ENCODE measurements at regions not wholly inside any gene's neighbourhood (a gene's known extent, or its start where the extent isn't known, plus 50 kb on each side); places are given as distances from the start of the nearest gene placed in this dataset.

DNA sequence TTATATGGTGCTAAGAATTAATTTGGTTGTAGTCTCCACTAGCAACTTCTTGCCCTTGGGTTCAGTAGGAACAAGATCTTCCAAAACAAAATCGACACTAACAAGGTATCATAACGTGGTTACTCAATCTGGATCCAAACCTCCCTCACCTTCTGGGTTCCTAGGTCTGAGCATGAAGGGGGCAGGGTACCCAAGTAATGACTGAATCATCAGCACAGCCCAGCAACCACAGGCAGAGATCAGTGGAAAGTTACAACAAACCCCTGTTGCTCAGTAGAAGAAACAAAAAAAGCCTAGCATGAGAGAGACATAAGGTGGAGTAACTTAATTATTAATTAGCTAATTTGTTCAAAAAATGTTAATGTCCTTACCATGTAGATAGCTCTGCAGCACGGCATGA, 221.4 kb downstream of the BLID start:
- Histone ChIP-seq H3K4me3 (ENCODE audit: low read length) (no peak overlapping the region), H2AFZ (ENCODE audit: low read depth, low read length) (no peak overlapping the region), H3F3A (ENCODE audit: insufficient read depth, low read length, poor library complexity, severe bottlenecking) (no peaks in the 10 kb centered on the region), H3K4me2 (ENCODE audit: low read length) (no peak overlapping the region), H4K20me1 (ENCODE audit: insufficient read depth) (no peaks in the 10 kb centered on the region), H3K9me3 (ENCODE audit: low read length) (no peaks in the 10 kb centered on the region), H3K27me3 (ENCODE audit: insufficient read depth, low read depth, low read length) (no peaks in the 10 kb centered on the region), H3K79me2 (replicated peaks; ENCODE audit: insufficient read depth, low read length) (no peaks in the 10 kb centered on the region), H3K36me3 (ENCODE audit: insufficient read depth, low read length) (no peaks in the 10 kb centered on the region), H3K9me2 (ENCODE audit: insufficient read depth, low read length) (no peaks in the 10 kb centered on the region), H3K27ac (ENCODE audit: low read length) (no peak overlapping the region), H3K9ac (ENCODE audit: low read length) (no peak overlapping the region)
- TF ChIP-seq EZH2 (IDR thresholded peaks at IDR 0.05; ENCODE audit: borderline replicate concordance, insufficient read depth, low read length, poor library complexity, severe bottlenecking) (no peak), POLR2AphosphoS5 (IDR thresholded peaks at IDR 0.05) (no peak), EP300 (conservative IDR thresholded peaks at IDR 0.05; ENCODE audit: poor library complexity, severe bottlenecking) (no peak), SMC3 (conservative IDR thresholded peaks at IDR 0.05; ENCODE audit: poor library complexity) (no peak), MXI1 (conservative IDR thresholded peaks at IDR 0.05; ENCODE audit: poor library complexity, severe bottlenecking) (no peak), TAF1 (IDR thresholded peaks at IDR 0.05; ENCODE audit: low read depth) (no peak), RAD21 (conservative IDR thresholded peaks at IDR 0.05) (no peak)
- TF ChIP-seq, protein P1, sequence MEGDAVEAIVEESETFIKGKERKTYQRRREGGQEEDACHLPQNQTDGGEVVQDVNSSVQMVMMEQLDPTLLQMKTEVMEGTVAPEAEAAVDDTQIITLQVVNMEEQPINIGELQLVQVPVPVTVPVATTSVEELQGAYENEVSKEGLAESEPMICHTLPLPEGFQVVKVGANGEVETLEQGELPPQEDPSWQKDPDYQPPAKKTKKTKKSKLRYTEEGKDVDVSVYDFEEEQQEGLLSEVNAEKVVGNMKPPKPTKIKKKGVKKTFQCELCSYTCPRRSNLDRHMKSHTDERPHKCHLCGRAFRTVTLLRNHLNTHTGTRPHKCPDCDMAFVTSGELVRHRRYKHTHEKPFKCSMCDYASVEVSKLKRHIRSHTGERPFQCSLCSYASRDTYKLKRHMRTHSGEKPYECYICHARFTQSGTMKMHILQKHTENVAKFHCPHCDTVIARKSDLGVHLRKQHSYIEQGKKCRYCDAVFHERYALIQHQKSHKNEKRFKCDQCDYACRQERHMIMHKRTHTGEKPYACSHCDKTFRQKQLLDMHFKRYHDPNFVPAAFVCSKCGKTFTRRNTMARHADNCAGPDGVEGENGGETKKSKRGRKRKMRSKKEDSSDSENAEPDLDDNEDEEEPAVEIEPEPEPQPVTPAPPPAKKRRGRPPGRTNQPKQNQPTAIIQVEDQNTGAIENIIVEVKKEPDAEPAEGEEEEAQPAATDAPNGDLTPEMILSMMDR (IDR thresholded peaks at IDR 0.05; ENCODE audit: poor library complexity, severe bottlenecking): no peak
- TF ChIP-seq, protein P2, sequence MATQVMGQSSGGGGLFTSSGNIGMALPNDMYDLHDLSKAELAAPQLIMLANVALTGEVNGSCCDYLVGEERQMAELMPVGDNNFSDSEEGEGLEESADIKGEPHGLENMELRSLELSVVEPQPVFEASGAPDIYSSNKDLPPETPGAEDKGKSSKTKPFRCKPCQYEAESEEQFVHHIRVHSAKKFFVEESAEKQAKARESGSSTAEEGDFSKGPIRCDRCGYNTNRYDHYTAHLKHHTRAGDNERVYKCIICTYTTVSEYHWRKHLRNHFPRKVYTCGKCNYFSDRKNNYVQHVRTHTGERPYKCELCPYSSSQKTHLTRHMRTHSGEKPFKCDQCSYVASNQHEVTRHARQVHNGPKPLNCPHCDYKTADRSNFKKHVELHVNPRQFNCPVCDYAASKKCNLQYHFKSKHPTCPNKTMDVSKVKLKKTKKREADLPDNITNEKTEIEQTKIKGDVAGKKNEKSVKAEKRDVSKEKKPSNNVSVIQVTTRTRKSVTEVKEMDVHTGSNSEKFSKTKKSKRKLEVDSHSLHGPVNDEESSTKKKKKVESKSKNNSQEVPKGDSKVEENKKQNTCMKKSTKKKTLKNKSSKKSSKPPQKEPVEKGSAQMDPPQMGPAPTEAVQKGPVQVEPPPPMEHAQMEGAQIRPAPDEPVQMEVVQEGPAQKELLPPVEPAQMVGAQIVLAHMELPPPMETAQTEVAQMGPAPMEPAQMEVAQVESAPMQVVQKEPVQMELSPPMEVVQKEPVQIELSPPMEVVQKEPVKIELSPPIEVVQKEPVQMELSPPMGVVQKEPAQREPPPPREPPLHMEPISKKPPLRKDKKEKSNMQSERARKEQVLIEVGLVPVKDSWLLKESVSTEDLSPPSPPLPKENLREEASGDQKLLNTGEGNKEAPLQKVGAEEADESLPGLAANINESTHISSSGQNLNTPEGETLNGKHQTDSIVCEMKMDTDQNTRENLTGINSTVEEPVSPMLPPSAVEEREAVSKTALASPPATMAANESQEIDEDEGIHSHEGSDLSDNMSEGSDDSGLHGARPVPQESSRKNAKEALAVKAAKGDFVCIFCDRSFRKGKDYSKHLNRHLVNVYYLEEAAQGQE (IDR thresholded peaks at IDR 0.05; ENCODE audit: borderline replicate concordance): no peak

DNA sequence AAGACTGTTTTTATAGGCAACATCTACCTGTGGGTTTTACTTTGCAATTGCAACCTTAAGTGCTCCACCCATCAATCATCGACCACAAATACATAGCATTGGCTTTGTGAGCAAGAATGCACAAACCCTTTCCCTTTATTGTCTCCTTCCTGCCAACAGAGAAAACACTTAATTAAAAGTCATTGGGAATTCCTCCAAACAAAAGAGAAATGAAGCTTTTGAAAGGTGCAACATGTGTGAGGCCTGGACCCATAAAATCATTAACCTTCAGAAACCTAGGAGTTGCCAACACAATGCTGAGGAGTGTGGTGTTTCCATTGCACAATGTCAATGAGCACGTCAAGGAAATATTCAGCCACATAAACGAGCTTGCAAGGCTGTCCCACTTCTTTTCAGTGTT, 223.2 kb downstream of the BLID start:
- no peak for TF ChIP-seq POLR2AphosphoS5 (IDR thresholded peaks at IDR 0.05)
- TF ChIP-seq, protein P2 (IDR thresholded peaks at IDR 0.05; ENCODE audit: borderline replicate concordance): no peak
- TF ChIP-seq, protein P1 (IDR thresholded peaks at IDR 0.05; ENCODE audit: poor library complexity, severe bottlenecking): no peak
- TF ChIP-seq MXI1 (conservative IDR thresholded peaks at IDR 0.05; ENCODE audit: poor library complexity, severe bottlenecking): no peak
- TF ChIP-seq RAD21 (conservative IDR thresholded peaks at IDR 0.05): no peak
- TF ChIP-seq EP300 (conservative IDR thresholded peaks at IDR 0.05; ENCODE audit: poor library complexity, severe bottlenecking): no peak
- TF ChIP-seq TAF1 (IDR thresholded peaks at IDR 0.05; ENCODE audit: low read depth): no peak
- no peak for TF ChIP-seq EZH2 (IDR thresholded peaks at IDR 0.05; ENCODE audit: borderline replicate concordance, insufficient read depth, low read length, poor library complexity, severe bottlenecking)
- TF ChIP-seq SMC3 (conservative IDR thresholded peaks at IDR 0.05; ENCODE audit: poor library complexity): no peak
- Histone ChIP-seq H3K36me3 (ENCODE audit: insufficient read depth, low read length) (no peaks in the 10 kb centered on the region), H3F3A (ENCODE audit: insufficient read depth, low read length, poor library complexity, severe bottlenecking) (no peaks in the 10 kb centered on the region), H3K79me2 (replicated peaks; ENCODE audit: insufficient read depth, low read length) (no peaks in the 10 kb centered on the region), H2AFZ (ENCODE audit: low read depth, low read length) (no peak overlapping the region), H4K20me1 (ENCODE audit: insufficient read depth) (no peaks in the 10 kb centered on the region), H3K9me3 (ENCODE audit: low read length) (no peaks in the 10 kb centered on the region), H3K9me2 (ENCODE audit: insufficient read depth, low read length) (no peaks in the 10 kb centered on the region), H3K27me3 (ENCODE audit: insufficient read depth, low read depth, low read length) (no peaks in the 10 kb centered on the region), H3K9ac (ENCODE audit: low read length) (no peak overlapping the region), H3K27ac (ENCODE audit: low read length) (no peak overlapping the region), H3K4me2 (ENCODE audit: low read length) (no peak overlapping the region), H3K4me3 (ENCODE audit: low read length) (no peak overlapping the region)

All from neural cell (in vitro differentiated cells).